Glomerular visceral epithelial cell (primary cell): ENCODE measurements at regions not wholly inside any gene's neighbourhood (a gene's known extent, or its start where the extent isn't known, plus 50 kb on each side); places are given as distances from the start of the nearest gene placed in this dataset.

Experiments used
- DNase-seq: peaks from one replicate; pipeline ENCODE4 v3.0.0-alpha.2; 2016; ENCODE audit errors: extremely low spot score

- DNase-seq = no peak
Measured at GRCh38 chr2:145654746-145655145, 1134.8 kb upstream of the ZEB2 start.

GRCh38 chr2:145654156-145654555 lies 1134.2 kb upstream of the ZEB2 start:
- DNase-seq = no peak

GRCh38 chr2:145653553-145653952 lies 1133.6 kb upstream of the ZEB2 start:
- DNase-seq = no peak

- DNase-seq = peak; percentile 38
Measured at GRCh38 chr2:145652571-145653545, 1132.9 kb upstream of the ZEB2 start.

GRCh38 chr2:145652036-145652435 lies 1132.1 kb upstream of the ZEB2 start:
- DNase-seq = no peak

GRCh38 chr2:145650226-145650625 lies 1130.3 kb upstream of the ZEB2 start:
- no peak for DNase-seq

- DNase-seq = no peak
Measured at GRCh38 chr2:145649061-145649460, 1129.1 kb upstream of the ZEB2 start.

- peak; percentile 8 for DNase-seq
Measured at GRCh38 chr2:145644820-145645302, 1124.9 kb upstream of the ZEB2 start.

- no peak for DNase-seq
Measured at GRCh38 chr2:145638675-145639074, 1118.8 kb upstream of the ZEB2 start.

GRCh38 chr2:145635706-145636427 lies 1115.9 kb upstream of the ZEB2 start:
- no peak for DNase-seq

GRCh38 chr2:145631561-145631960 lies 1111.6 kb upstream of the ZEB2 start:
- DNase-seq = no peak

GRCh38 chr2:145626301-145626700 lies 1106.4 kb upstream of the ZEB2 start:
- no peak for DNase-seq

- no peak for DNase-seq
Measured at GRCh38 chr2:145625111-145625510, 1105.2 kb upstream of the ZEB2 start.

GRCh38 chr2:145623136-145623535 lies 1103.2 kb upstream of the ZEB2 start:
- DNase-seq = peak; percentile 22

- no peak for DNase-seq
Measured at GRCh38 chr2:145622285-145622684, 1102.4 kb upstream of the ZEB2 start.

- peak; percentile 34 for DNase-seq
Measured at GRCh38 chr2:145617906-145618305, 1098.0 kb upstream of the ZEB2 start.

- DNase-seq = no peak
Measured at GRCh38 chr2:145617420-145617819, 1097.5 kb upstream of the ZEB2 start.

GRCh38 chr2:145615626-145616025 lies 1095.7 kb upstream of the ZEB2 start:
- no peak for DNase-seq

- DNase-seq = no peak
Measured at GRCh38 chr2:145609951-145610350, 1090.0 kb upstream of the ZEB2 start.

GRCh38 chr2:145601361-145601925 lies 1081.5 kb upstream of the ZEB2 start:
- DNase-seq = no peak

GRCh38 chr2:145600811-145601210 lies 1080.9 kb upstream of the ZEB2 start:
- no peak for DNase-seq

GRCh38 chr2:145599756-145600155 lies 1079.8 kb upstream of the ZEB2 start:
- DNase-seq = no peak
